IPS DF 19.7 (cell line): ENCODE measurements at regions not wholly inside any gene's neighbourhood (a gene's known extent, or its start where the extent isn't known, plus 50 kb on each side); places are given as distances from the start of the nearest gene placed in this dataset.

Experiments
- DNase-seq: peaks from one replicate; pipeline ENCODE4 v3.0.0-alpha.2; 2013; ENCODE audit warnings: low read depth, low spot score

- DNase-seq: no peak
Measured at GRCh38 chr4:175373031-175373430, 439.0 kb downstream of the GPM6A start.

GRCh38 chr4:175374459-175374858 is 437.6 kb downstream of the GPM6A start:
- no peak for DNase-seq

- DNase-seq: no peak
Measured at GRCh38 chr4:175376287-175376977, 435.6 kb downstream of the GPM6A start.

GRCh38 chr4:175377203-175377602 is 434.9 kb downstream of the GPM6A start:
- no peak for DNase-seq

GRCh38 chr4:175378372-175378771 is 433.7 kb downstream of the GPM6A start:
- DNase-seq: no peak

- no peak for DNase-seq
Measured at GRCh38 chr4:175380841-175381240, 431.2 kb downstream of the GPM6A start.

GRCh38 chr4:175385797-175386196 is 426.3 kb downstream of the GPM6A start:
- no peak for DNase-seq

- DNase-seq: peak; percentile 38
Measured at GRCh38 chr4:175386776-175387507, 425.1 kb downstream of the GPM6A start.

- no peak for DNase-seq
Measured at GRCh38 chr4:175394208-175394607, 417.9 kb downstream of the GPM6A start.

- DNase-seq: no peak
Measured at GRCh38 chr4:175405961-175406360, 406.1 kb downstream of the GPM6A start.

- DNase-seq: no peak
Measured at GRCh38 chr4:175407926-175408325, 404.1 kb downstream of the GPM6A start.

GRCh38 chr4:175411251-175411650 is 400.8 kb downstream of the GPM6A start:
- DNase-seq: no peak

- no peak for DNase-seq
Measured at GRCh38 chr4:175412161-175412560, 399.9 kb downstream of the GPM6A start.

- no peak for DNase-seq
Measured at GRCh38 chr4:175412746-175413145, 399.3 kb downstream of the GPM6A start.

GRCh38 chr4:175413561-175413960 is 398.5 kb downstream of the GPM6A start:
- DNase-seq: no peak

GRCh38 chr4:175414602-175415001 is 397.5 kb downstream of the GPM6A start:
- DNase-seq: no peak

GRCh38 chr4:175418516-175418915 is 393.5 kb downstream of the GPM6A start:
- no peak for DNase-seq

- no peak for DNase-seq
Measured at GRCh38 chr4:175419236-175419718, 392.8 kb downstream of the GPM6A start.

GRCh38 chr4:175421506-175421905 is 390.6 kb downstream of the GPM6A start:
- no peak for DNase-seq

GRCh38 chr4:175422331-175422730 is 389.7 kb downstream of the GPM6A start:
- no peak for DNase-seq

- DNase-seq: no peak
Measured at GRCh38 chr4:175424111-175424510, 388.0 kb downstream of the GPM6A start.

GRCh38 chr4:175427751-175428150 is 384.3 kb downstream of the GPM6A start:
- DNase-seq: no peak

- DNase-seq: no peak
Measured at GRCh38 chr4:175431694-175432093, 380.4 kb downstream of the GPM6A start.
